GM19351 (cell line): ENCODE measurements at regions not wholly inside any gene's neighbourhood (a gene's known extent, or its start where the extent isn't known, plus 50 kb on each side); places are given as distances from the start of the nearest gene placed in this dataset.

Experiments
- ATAC-seq: cut with Tn5 transposase; IDR thresholded peaks from one replicate; pipeline ENCODE4 v1.9.1; 2021; ENCODE audit warnings: mild to moderate bottlenecking, moderate library complexity; ENCODE audit not compliant: unreplicated experiment

GRCh38 chr6:165729307-165729936, 66.4 kb upstream of the PDE10A start:
- ATAC-seq: peak; percentile 53

GRCh38 chr6:165728216-165728615, 65.2 kb upstream of the PDE10A start:
- ATAC-seq: no peak

- ATAC-seq: no peak
Observed at GRCh38 chr6:165726965-165727381, 63.9 kb upstream of the PDE10A start.

- no peak for ATAC-seq
Observed at GRCh38 chr6:165726290-165726875, 63.3 kb upstream of the PDE10A start.

- no peak for ATAC-seq
Observed at GRCh38 chr6:165725201-165725600, 62.2 kb upstream of the PDE10A start.

GRCh38 chr6:165723326-165723725, 60.3 kb upstream of the PDE10A start:
- ATAC-seq: no peak

GRCh38 chr6:165722022-165722421, 59.0 kb upstream of the PDE10A start:
- no peak for ATAC-seq

- ATAC-seq: no peak
Observed at GRCh38 chr6:165721356-165721755, 58.3 kb upstream of the PDE10A start.

- ATAC-seq: no peak
Observed at GRCh38 chr6:165718491-165718891, 55.5 kb upstream of the PDE10A start.

- no peak for ATAC-seq
Observed at GRCh38 chr6:165717732-165718465, 54.9 kb upstream of the PDE10A start.

- no peak for ATAC-seq
Observed at GRCh38 chr6:165716886-165717285, 53.8 kb upstream of the PDE10A start.

GRCh38 chr6:165715428-165715827, 52.4 kb upstream of the PDE10A start:
- ATAC-seq: no peak

- ATAC-seq: no peak
Observed at GRCh38 chr6:165714907-165715306, 51.9 kb upstream of the PDE10A start.

- no peak for ATAC-seq
Observed at GRCh38 chr6:165713845-165714466, 50.9 kb upstream of the PDE10A start.
